Cerebellar cortex (tissue), 1 donor: ENCODE measurements at regions not wholly inside any gene's neighbourhood (a gene's known extent, or its start where the extent isn't known, plus 50 kb on each side); places are given as distances from the start of the nearest gene placed in this dataset.
"Not testable (repeated sequence)": the region's sequence is repeated elsewhere in the genome, so short reads cannot be mapped to it uniquely, and the experiment has no call there.

Experiments used
- DNase-seq: peaks from one replicate; pipeline ENCODE4 v3.0.0-alpha.2; 2015; ENCODE audit warnings: low spot score

DNA sequence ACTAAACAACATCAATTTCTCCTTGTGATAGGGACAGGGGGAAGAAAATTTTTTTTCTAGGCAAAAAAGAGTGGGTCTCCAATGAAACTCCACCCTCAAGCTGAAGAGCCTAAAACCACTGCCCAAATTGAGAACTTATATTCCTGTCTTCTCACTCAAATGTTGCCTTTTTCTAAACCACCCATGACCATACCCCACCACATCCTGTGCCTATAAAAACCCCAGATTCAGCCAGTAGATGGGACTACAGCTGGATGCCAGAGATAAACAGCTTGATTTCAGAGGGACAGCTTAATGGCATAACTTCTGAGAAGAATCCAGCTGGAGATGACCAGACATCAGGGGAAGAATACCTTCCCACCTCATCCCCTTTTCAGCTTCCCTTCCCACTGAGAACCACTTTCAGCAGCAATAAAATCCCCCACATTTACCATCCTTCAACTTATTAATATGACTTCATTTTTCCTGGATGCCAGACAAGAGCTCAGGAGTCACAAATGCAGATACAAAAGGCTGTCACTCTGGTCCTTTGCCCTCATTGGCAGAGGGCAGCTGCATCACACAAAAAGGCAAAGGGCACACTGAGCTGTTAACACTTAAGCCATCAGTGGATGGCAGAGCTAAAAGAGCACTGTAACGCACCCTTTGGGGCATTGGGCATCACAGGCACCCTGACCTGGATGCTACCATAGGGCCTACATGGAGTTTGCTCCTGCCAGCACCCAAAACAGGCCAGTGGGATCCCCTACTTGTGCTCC, 972.5 kb upstream of the CTNND2 start:
- no peak for DNase-seq

DNA sequence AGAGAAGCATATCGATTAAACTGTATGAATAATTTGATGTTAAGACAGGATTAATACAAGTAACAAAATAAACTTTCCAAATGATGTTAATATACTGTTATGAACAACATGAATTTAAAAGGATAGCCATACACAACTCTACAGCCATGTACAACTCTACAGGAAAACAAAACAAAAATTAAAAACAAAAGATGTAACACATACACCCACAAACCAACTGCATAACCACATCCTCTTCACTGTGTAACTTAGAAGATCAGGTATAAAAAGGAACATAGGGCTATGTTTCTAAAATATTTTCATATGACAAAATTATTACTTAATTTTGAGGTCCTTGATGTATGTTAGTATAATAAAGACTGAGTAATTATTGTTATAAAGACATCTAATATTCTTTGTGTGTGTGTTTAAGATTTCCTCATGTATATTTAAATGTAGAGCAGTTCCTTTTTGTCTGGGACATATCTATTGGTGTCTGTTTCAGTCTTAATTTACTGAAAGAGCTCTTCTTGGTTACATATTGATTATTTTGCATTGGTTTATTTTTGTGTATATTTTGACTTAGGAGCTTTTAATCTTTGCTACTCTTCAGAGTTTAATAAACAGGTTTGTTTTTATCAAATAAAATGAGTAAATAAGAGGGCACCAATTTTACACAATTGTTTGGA, 966.8 kb upstream of the CTNND2 start:
- no peak for DNase-seq

DNA sequence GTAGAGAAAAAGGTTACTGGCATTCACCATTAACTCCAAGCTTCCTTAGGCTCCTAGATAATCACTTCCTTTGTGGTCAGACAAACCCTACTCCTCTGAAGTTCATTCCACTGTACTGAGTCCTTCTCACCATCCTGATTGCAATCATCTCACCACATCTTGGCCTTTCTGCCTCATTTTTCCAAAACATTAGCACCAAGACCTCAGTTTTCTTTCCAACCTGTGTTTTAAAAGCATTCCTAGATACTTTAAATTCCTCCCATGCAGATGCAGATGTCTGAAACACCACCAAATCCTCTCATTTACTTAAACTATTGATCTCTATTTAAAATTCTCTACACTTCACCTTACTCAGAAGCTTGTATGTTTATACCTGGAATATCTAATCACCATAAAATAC, 961.3 kb upstream of the CTNND2 start:
- no peak for DNase-seq

DNA sequence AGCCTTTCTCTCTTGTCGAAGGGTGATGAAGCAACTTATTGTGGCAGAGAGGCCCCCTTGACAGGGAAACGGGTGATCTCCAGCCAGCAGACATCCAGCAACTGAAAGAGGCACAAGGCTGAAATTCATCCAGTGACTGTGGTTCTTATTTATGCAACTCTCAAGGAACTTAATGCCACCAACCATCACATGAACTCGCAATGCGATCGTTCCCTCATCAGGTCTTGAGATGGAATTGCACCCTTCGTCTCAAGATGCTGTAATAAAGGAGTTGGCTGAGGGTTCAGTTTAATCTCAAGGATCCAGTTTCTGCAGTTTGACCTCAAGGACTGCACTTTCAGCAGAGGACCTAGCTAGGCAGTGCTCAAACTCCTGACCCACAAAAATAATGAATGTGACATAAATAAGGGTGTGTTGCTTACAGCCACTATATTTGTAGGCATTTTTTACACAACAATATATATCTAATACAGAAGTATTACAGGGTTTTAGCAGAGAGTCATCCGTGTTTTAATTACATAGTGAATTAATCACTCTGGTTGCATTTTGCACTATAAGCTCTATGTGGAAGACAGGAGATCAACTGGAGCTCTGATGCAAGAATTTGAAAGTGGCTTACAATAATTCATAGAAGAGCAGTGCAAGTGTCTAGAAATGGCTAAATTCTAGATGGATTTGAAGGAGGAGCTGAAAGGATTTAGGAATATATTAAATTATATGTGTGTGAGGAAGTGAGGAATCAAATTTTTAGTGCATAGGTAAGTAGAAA, 957.8 kb upstream of the CTNND2 start:
- no peak for DNase-seq

DNA sequence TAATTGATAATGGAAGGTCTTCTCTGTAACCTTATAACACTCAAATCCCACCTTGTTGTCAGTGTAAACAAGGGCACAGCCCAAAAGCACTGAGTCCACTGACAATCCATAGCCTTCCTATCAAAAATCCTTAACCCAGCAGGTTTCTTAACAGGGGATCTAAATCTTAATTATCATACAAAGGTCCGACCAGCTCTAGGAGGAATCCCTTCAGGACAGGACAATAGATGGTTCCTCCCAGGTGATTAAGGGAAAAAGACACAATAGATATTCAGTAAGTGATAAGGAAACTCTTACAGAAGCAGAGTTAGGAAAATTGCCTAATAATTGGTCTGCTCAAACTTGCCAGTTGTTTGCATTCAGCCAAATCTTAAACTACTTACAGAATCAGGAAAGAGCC, 951.9 kb upstream of the CTNND2 start:
- not testable (repeated sequence) for DNase-seq

DNA sequence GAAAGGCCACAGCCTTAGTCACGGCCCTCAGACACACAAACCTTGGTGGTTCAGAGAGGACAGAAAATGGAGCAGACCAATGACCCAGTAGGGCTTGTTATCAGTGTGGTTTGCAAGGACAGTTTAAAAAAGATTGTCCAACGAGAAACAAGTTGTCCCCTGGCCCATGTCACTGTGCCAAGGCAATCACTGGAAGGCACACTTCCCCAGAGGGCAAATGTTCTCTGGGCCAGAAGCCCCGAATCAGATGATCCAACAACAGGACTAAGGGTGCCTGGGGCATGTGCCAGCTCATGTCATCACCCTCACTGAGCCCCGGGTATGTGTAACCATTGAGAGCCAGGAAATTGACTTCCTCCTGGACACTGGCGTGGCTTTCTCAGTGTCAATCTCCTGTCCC, 950.1 kb upstream of the CTNND2 start:
- no peak for DNase-seq

DNA sequence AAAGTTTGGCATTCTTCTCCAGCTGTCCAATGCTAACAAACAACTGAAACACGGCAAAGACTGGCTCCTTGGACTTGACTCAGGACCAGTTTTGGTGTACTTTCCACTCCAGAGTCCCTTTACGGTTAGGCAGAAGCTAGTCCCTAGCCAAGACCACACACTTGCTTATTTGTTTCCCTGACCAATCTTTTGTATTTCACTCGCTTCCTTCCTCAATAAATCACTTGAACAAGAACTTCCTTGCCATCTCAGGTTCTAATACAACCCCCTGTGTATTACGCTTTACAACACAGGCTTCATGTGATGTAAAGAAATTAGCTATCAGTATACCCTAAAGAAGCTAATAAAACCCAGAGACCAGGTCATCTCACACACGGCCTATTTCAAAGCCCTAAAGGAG, 947.5 kb upstream of the CTNND2 start:
- DNase-seq: no peak

DNA sequence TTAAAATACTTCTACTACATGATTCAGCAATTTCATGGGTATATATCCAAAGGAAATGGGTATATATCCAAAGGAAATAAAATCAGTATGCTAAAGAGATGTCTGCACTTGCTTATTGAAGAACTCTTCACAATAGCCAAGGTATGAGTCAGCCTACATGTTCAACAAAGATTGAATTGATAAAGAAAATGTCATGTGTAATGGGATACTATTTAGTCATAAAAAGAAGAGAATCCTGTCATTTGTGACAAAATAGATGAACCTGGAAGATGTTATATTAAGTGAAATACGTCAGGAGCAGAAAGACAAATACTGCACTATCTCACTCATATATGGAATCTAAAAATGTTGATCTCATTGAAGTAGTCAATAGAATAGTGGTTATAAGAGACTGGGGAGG, 944.5 kb upstream of the CTNND2 start:
- DNase-seq: no peak

DNA sequence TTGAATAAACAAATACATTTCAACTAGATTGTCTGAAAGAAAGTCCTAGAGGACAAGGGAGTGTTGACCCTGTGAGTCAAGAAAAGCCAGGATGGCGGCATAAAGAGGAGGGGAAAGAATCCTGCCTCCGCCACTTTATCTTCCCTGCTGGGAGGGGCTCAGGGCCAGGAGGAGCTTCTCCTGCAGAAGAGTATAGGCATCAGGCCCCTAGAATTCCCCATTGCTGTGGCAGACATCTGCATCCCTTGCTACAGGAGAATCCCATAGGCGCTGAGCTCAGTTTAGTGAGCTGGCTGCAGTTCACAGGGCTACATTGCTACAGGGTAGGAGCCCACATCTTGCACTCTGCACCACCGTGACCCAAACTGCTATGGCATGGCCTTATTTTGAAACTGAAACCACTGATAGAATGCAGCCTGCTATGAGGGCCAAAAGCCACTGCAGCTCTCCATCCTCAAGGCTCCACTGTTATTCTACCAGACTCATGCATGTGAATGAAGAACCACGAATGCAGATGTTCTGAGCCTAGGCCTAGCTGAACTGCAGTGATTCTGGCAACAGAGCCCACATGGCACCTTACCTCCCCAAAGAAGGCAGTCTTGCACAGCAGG, 941.4 kb upstream of the CTNND2 start:
- DNase-seq: no peak

DNA sequence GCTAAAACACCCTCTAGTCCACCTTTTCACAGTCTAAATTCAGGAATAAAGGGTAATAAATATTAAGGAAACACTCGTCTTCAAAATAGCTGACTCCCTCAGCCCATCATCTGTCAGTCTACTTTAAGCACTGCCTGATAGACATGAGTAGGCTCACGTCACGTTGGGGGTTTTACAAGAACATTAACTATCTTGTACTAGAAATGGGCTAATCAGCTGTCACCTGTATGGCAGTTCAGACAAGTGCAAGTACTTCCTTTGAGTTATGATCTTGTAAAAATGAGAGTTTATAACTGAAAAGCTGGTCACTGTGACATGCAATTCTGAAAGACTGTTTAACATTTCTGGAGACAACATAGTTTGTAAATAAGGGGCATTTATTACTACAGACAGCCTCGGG, 936.7 kb upstream of the CTNND2 start:
- DNase-seq: no peak

DNA sequence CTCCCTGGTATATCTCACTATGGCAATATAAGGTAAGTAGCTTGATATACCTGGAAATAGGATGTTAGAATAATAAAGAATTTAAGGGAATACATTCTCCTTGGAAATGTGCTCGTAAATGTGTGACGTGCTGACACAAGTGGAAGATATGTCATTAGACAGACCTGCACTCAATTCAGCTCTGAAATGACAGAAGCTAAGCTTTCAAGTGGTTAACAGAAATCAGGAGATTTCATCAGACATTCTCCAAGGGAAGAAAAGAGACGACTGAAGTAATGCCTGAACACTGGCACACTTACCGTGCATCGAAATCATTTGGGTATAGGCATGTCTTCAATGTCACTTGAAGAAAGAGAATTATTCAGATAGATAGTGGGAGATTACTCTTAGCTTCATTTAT, 933.3 kb upstream of the CTNND2 start:
- DNase-seq: no peak

DNA sequence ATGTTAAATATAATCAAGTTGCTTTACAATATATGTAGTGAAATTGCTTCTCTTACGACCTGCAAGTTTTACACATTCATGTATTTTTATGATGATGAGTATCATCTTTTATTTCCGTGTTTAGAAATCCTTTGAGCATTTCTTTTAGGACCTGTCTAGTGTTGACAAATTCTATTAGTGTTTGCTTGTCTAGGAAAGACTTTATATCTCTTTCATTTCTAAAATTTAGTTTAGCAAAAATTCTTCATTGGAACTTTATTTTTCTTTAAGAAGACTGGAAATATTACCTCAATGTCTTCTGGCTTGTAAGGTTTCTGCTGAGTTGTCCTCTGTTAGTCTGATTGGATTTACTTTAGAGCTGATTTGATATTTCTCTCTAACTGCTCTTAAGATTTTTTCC, 920.9 kb upstream of the CTNND2 start:
- DNase-seq: no peak

DNA sequence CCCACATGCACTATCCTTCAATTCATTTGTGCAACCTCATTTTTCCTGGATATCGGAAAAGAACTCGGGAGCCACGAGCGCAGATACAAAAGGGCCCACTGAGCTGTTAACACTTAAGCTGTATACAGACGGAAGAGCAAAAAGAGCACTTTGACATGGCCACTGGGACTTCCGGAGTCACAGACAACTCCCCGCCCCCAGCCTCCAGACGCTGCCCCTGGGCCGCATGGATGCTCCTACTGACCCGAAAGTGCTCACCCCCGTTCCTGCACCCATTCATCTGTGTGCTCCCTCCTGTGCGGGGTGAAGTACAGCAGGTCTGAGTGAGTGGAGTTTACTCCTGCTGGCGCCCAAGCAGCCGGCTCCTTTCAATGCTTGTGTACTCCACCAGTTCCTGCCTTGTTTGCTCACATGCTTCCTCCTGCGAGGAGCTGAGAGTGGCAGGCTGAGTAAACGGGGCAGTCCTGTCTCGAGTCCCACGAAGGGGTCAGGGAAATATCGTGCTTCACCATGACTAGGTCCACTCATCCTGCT, 901.0 kb upstream of the CTNND2 start:
- DNase-seq: no peak

DNA sequence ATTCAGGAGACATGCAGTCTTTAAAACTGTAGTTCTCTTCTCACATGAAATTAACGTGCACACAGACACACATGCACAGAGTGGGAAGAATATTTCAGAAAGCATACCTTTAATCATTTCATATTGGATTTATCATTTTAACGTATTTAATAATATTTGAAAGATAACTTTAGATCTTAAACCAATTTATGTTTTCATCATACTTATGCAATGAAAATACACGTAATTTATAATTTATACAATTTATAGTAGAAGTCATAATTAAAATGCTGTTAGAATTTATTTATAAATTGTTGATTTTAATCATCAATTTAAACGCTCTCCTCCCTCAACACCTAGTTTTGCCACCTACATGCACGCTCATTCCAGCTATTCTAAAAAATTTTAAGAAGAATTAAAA, 894.9 kb upstream of the CTNND2 start:
- no peak for DNase-seq

DNA sequence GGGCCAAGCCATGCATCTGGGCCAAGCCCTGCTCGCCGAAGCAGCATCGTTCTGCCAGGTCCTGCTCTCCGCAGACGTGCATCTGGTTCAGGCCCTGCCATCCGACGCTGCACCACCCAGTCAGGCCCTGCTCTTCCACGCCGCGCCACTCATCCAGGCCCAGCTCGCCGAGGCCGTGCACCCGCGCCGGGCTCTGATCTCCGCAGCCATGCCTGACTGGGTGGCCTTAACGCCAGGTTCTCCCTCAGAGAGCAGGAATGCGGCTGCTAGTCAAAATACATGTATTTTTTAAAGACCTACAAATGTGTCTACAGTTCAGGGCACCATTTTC, 891.1 kb upstream of the CTNND2 start:
- DNase-seq: no peak

DNA sequence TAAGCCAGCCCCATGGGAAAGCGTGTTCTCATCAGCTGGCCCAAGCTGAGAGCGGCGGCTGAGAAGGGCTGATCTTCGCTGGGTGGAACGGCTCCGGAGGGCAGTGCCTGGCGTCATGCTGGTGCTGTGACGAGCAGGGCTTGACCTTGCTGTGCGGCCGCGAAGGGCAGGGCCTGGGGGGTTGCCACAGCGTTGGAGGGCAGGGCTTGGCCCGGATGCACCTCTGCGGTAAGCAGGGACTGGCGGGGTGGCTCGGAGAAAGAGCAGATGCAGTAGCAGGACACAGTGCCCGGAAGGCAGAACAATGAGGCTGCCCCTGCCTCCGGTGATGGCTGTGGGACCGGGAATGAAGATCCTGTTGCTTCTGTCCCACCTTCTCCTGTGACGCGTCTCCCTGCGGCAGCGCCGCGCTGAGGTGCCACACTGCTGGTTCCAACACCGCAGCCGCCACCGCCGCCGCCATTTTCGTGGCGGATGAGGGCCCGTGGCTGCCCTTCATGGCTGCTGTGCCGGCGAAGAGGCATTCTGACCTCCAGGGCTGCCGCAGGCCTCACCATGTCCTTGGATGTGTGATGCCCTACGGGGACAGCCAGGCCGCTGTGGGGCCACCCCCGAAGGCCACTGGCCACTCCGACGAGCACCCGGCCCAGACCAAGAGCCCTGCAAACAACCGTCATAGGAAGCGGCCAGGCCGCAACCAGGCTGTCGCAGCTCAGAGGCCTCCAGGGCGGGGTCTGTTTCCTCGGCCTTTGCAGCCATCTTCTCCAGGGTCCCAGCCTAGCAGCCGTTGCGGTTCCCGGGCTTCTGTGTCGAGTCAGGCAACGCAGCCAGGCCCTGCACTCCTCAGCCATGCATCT, 890.5 kb upstream of the CTNND2 start:
- no peak for DNase-seq

DNA sequence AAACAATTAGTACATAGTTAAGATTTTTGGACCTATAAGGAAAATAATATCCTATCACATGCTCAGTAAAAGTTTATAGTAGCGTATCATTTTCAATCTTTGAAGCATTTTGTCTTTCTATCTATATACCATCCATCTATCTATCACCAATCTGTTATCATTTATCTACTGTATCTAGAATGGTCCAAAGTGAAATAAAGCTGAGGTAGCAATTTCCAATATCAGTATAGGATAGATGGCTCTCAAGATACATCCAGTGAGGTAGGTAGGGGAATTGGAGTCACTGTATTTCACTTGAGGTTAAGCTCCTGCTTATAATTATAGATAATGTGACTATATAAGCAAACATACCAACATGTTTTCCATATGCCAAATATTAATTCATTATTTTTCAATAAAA, 889.1 kb upstream of the CTNND2 start:
- no peak for DNase-seq

DNA sequence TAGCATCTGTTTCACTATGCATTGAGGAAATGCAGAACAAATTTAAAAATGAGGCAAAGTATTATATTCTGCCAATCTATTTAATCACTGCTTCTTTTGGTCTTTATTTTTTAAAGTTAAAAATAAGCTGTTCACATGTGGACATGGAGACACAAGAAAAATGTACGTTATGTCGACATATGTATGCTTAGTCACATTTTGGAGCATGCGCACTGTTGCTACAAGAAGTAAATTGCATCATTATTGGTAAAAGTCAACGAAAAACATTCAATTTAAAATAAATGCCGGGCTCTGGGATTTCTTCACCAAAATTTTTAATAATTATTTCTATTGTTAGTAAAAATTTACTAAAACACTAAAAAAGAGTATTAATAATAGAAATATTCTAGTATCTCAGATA, 876.3 kb upstream of the CTNND2 start:
- no peak for DNase-seq

DNA sequence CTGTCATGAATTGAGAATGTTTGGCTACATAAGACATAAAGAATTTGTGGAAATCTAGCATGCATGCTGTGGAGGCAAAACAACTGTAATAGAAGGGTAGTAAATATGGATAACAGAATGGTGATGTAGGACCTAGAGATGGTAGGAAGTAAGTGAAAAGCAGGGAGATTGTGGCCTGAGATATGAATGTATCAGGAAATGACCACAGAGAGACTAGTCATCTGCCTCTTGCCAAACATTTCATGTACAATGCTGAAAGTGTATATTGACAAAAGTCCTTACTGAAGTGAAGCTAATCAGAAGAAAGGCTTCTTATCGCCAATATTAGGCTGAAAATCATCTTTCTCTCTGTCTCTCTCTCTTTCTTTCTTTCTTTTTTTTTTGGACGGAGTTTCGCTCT, 873.1 kb upstream of the CTNND2 start:
- DNase-seq: no peak

DNA sequence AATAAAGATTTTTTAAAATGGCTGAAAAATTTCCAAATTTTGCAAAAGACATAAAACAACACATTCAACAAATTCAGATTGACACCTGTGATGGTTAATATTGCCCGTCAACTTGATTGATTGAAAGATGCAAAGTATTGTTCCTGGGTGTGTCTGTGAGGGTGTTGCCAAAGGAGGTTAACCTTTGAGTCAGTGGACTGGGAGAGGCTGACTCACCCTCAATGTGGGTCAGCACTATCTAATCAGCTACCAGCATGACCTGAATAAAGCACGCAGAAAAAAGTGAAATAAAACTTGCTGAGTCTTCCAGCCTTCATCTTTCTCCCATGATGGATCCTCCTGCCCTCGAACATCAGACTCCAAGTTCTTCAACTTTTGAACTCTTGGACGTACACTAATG, 868.0 kb upstream of the CTNND2 start:
- DNase-seq: no peak

DNA sequence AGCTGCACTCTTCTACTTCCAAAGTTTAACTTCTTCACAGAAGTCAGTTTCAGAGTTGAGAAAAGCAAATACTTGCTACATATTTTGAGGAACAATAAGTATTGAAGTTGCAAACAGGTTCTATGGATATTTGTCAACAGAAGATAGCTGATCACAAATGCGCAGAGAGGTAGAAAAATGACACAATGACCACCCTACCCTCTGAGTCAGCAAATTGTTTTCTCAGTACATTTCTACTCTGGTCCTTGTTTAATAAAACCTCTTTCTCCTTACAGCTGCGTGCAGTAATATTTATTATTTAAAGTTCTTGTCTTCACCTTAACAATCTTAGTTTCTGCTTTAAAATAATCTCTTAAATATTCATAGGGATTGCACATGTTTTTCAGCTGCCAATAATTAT, 855.1 kb upstream of the CTNND2 start:
- DNase-seq: no peak

DNA sequence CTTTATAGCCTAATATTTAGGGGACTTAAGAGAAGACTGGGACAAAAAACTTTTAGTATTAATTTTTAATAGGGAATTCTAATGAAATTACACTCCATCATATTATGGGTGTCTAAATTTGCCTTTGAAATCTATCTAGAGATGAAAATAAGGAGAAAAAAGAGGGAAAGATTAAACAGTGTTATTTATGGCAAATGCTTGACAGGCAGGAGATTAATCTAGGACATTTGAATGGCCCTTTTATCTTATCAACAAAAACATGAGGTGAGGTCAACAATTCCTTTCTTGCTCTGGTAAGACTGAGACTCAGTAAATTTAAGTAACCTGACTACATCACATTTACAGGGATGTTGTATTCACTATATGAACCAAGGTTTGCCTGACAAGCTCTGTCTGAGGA, 852.8 kb upstream of the CTNND2 start:
- no peak for DNase-seq
